Midbrain (tissue), 1 donor: ENCODE measurements at regions not wholly inside any gene's neighbourhood (a gene's known extent, or its start where the extent isn't known, plus 50 kb on each side); places are given as distances from the start of the nearest gene placed in this dataset.

Source experiments
- DNase-seq: peaks from one replicate; lab custom pipeline; 2025; lab: John Stamatoyannopoulos, UW

DNA sequence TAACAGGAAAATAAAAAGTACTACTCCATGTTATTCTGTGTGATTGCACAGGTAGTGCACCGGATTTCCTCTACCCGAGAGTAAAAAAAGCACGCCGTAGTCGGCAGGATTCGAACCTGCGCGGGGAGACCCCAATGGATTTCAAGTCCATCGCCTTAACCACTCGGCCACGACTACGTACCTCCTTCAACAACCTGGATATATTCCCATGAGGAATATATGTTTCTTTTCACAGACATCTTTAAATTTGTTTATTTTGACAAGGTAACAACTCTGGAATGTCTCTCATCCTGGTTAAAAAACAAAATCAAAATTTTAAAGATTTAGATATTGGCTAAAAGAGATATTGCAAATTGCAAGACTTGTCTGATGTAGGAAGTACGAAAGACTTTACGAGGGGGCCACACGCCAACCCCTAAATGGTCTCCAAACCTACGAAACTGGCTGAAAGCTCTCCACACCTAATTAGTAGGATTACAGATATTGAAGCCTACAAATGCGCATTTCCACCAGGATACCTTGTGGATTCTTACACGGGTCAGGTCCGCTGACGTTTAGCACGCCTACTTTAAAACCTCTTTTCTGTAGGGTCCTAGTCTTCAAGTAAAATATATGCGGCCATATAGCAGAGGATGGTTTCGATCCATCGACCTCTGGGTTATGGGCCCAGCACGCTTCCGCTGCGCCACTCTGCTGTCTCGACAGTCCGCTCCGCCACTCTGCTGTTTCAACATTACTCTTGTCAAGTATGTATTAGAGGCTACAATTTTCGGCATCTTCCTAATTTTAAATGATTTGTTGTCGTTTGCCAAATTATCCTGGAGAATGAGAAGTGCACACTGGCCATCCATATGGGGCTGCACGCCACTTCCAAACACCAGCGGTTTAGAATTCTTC is 52.2 kb upstream of the BTN3A2 start:
- peak; percentile 87 for DNase-seq
